Suprapubic skin (tissue), 4 donors: ENCODE measurements at regions not wholly inside any gene's neighbourhood (a gene's known extent, or its start where the extent isn't known, plus 50 kb on each side); places are given as distances from the start of the nearest gene placed in this dataset.

Experiments
- POLR2A ChIP-seq, 2 donors: fragments of 450-650 bp; IDR thresholded peaks; one replicate each; pipeline ENCODE4 v1.6.1; 2017; ENCODE audit warnings: antibody characterized with exemption in 2 of 2, mild to moderate bottlenecking in 2 of 2, moderate library complexity in 2 of 2
- POLR2AphosphoS5 ChIP-seq, 3 donors: sonication (generic); formaldehyde crosslinking; IDR thresholded peaks; one replicate each; pipeline ENCODE4 v1.6.1; 2017; ENCODE audit warnings: antibody characterized with exemption in 3 of 3
- TF ChIP-seq, protein P1 (sequence below), 2 donors: fragments of 200-600 bp in 1 of 2; fragments of 450-650 bp in 1 of 2; sonication (generic) in 1 of 2; IDR thresholded peaks; one replicate each; pipeline ENCODE4 v1.5.1; 2016 to 2019; ENCODE audit warnings: antibody characterized with exemption in 2 of 2, mild to moderate bottlenecking in 1 of 2, moderate library complexity in 1 of 2

GRCh38 chr19:23541991-23542390, 145.0 kb downstream of the ZNF675 start:
- TF ChIP-seq, protein P1, sequence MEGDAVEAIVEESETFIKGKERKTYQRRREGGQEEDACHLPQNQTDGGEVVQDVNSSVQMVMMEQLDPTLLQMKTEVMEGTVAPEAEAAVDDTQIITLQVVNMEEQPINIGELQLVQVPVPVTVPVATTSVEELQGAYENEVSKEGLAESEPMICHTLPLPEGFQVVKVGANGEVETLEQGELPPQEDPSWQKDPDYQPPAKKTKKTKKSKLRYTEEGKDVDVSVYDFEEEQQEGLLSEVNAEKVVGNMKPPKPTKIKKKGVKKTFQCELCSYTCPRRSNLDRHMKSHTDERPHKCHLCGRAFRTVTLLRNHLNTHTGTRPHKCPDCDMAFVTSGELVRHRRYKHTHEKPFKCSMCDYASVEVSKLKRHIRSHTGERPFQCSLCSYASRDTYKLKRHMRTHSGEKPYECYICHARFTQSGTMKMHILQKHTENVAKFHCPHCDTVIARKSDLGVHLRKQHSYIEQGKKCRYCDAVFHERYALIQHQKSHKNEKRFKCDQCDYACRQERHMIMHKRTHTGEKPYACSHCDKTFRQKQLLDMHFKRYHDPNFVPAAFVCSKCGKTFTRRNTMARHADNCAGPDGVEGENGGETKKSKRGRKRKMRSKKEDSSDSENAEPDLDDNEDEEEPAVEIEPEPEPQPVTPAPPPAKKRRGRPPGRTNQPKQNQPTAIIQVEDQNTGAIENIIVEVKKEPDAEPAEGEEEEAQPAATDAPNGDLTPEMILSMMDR (IDR thresholded peaks at IDR 0.05) = no peak
- TF ChIP-seq POLR2A (IDR thresholded peaks at IDR 0.05) (no peak), POLR2AphosphoS5 (IDR thresholded peaks at IDR 0.05) (no peak)
